HCT116 (cell line): ENCODE measurements at regions not wholly inside any gene's neighbourhood (a gene's known extent, or its start where the extent isn't known, plus 50 kb on each side); places are given as distances from the start of the nearest gene placed in this dataset.

Source experiments
- CEBPB ChIP-seq: IDR thresholded peaks from 2 replicates; pipeline ENCODE4 v1.6.1; 2012; ENCODE audit warnings: low read depth
- CTCF ChIP-seq, 3 experiments: fragments of 200-600 bp in 1 of 3; sonication (generic) in 1 of 3; IDR thresholded peaks in 2 of 3; conservative IDR thresholded peaks in 1 of 3; 2 replicates each; pipeline ENCODE4 v1.5.1; 2012 to 2017; ENCODE audit warnings: low read depth in 2 of 3, low read length in 2 of 3, antibody characterized with exemption in 1 of 3, borderline replicate concordance in 1 of 3, control low read depth in 1 of 3, mild to moderate bottlenecking in 1 of 3, mixed read lengths in 1 of 3, mixed run types in 1 of 3, moderate library complexity in 1 of 3; ENCODE audit not compliant: insufficient read depth in 1 of 3
- EGR1 ChIP-seq: IDR thresholded peaks from 2 replicates; pipeline ENCODE4 v1.6.1; 2012; ENCODE audit warnings: low read depth
- FOSL1 ChIP-seq: IDR thresholded peaks from 2 replicates; pipeline ENCODE4 v1.6.1; 2012; ENCODE audit warnings: low read depth
- POLR2A ChIP-seq: IDR thresholded peaks from 2 replicates; pipeline ENCODE4 v1.7.0; 2011; ENCODE audit warnings: borderline replicate concordance; ENCODE audit not compliant: insufficient read depth, insufficient read length; ENCODE audit errors: extremely low read depth
- POLR2AphosphoS5 ChIP-seq: IDR thresholded peaks from 2 replicates; pipeline ENCODE4 v1.6.1; 2011; ENCODE audit warnings: mild to moderate bottlenecking, low read depth, low read length, moderate library complexity
- REST ChIP-seq: IDR thresholded peaks from 2 replicates; pipeline ENCODE4 v1.6.1; 2012; ENCODE audit warnings: low read depth
- YY1 ChIP-seq: IDR thresholded peaks from 2 replicates; pipeline ENCODE4 v1.6.1; 2011; ENCODE audit warnings: low read length, low read depth, moderate library complexity, mild to moderate bottlenecking; ENCODE audit not compliant: insufficient replicate concordance; ENCODE audit errors: extremely low read depth
- ZBTB33 ChIP-seq: IDR thresholded peaks from 2 replicates; pipeline ENCODE4 v1.6.1; 2011; ENCODE audit warnings: mild to moderate bottlenecking, low read length, moderate library complexity; ENCODE audit not compliant: insufficient replicate concordance; ENCODE audit errors: extremely low read depth
- ZNF274 ChIP-seq: fragments of 200-500 bp; sonication (Bioruptor generic); IDR thresholded peaks from 2 replicates; pipeline ENCODE4 v1.6.1; 2014; ENCODE audit warnings: mild to moderate bottlenecking, low read depth, low read length, inconsistent platforms

- TF ChIP-seq CTCF (IDR thresholded peaks at IDR 0.05 in 2 of 3, conservative IDR thresholded peaks at IDR 0.05 in 1 of 3; ENCODE audit: borderline replicate concordance in 1 of 3, insufficient read depth in 1 of 3, low read depth in 2 of 3, low read length in 2 of 3), result no peak
- TF ChIP-seq REST, result no peak
- TF ChIP-seq POLR2AphosphoS5, result no peak
- no peak for TF ChIP-seq EGR1
- TF ChIP-seq YY1, result no peak
- TF ChIP-seq POLR2A, result no peak
- no peak for TF ChIP-seq CEBPB
- no peak for TF ChIP-seq ZBTB33
- TF ChIP-seq ZNF274, result no peak
- TF ChIP-seq FOSL1, result no peak
These were observed 529.4 kb upstream of the HTR2A start for GRCh38 chr13:47426126-47426849.
